Duodenal mucosa (tissue), 2 donors: ENCODE measurements at regions not wholly inside any gene's neighbourhood (a gene's known extent, or its start where the extent isn't known, plus 50 kb on each side); places are given as distances from the start of the nearest gene placed in this dataset.

Source experiments
- H3K27ac ChIP-seq: one replicate; pipeline ENCODE4 v1.7.0; 2013; ENCODE audit warnings: low read depth, low read length
- H3K27me3 ChIP-seq, 2 donors: one replicate each; pipeline ENCODE4 v1.7.0; 2013; ENCODE audit warnings: low read length in 2 of 2, control low read depth in 1 of 2; ENCODE audit not compliant: insufficient read depth in 2 of 2, control insufficient read depth in 1 of 2
- H3K36me3 ChIP-seq, 2 donors: one replicate each; pipeline ENCODE4 v1.7.0; 2013; ENCODE audit warnings: low read length in 2 of 2, control low read depth in 1 of 2; ENCODE audit not compliant: insufficient read depth in 2 of 2, control insufficient read depth in 1 of 2
- H3K4me1 ChIP-seq, 2 donors: one replicate each; pipeline ENCODE4 v1.7.0; 2013; ENCODE audit warnings: low read length in 2 of 2, control low read depth in 1 of 2; ENCODE audit not compliant: insufficient read depth in 2 of 2, control insufficient read depth in 1 of 2
- H3K4me3 ChIP-seq, 2 donors: one replicate each; pipeline ENCODE4 v1.7.0; 2013; ENCODE audit warnings: low read length in 2 of 2, low read depth in 1 of 2
- H3K9ac ChIP-seq, 2 donors: one replicate each; pipeline ENCODE4 v1.7.0; 2013; ENCODE audit warnings: low read length in 2 of 2, low read depth in 1 of 2
- H3K9me3 ChIP-seq, 2 donors: one replicate each; pipeline ENCODE4 v1.7.0; 2013; ENCODE audit warnings: low read length in 2 of 2, control low read depth in 1 of 2; ENCODE audit not compliant: control insufficient read depth in 1 of 2

GRCh38 chrX:69097451-69098236 lies 67.6 kb downstream of the PJA1 start:
- Histone ChIP-seq H3K9ac (no peak overlapping the region), H3K36me3 (no peaks in the 10 kb centered on the region), H3K27ac (no peak overlapping the region), H3K9me3 (no peaks in the 10 kb centered on the region), H3K4me1 (no peaks in the 10 kb centered on the region), H3K27me3 (no peaks in the 10 kb centered on the region), H3K4me3 (no peak overlapping the region)

GRCh38 chrX:69096963-69097362 lies 68.3 kb downstream of the PJA1 start:
- no peaks in the 10 kb centered on the region for H3K9me3 ChIP-seq
- H3K4me1 ChIP-seq = no peaks in the 10 kb centered on the region
- no peaks in the 10 kb centered on the region for H3K36me3 ChIP-seq
- no peak overlapping the region for H3K9ac ChIP-seq
- H3K4me3 ChIP-seq = no peak overlapping the region
- no peak overlapping the region for H3K27ac ChIP-seq
- H3K27me3 ChIP-seq = no peaks in the 10 kb centered on the region

GRCh38 chrX:69094977-69095669 lies 70.1 kb downstream of the PJA1 start:
- no peaks in the 10 kb centered on the region for H3K27me3 ChIP-seq
- no peak overlapping the region for H3K4me3 ChIP-seq
- H3K9me3 ChIP-seq = no peaks in the 10 kb centered on the region
- no peak overlapping the region for H3K27ac ChIP-seq
- H3K9ac ChIP-seq = no peak overlapping the region
- H3K36me3 ChIP-seq = no peaks in the 10 kb centered on the region
- no peaks in the 10 kb centered on the region for H3K4me1 ChIP-seq

GRCh38 chrX:69093960-69094871 lies 71.0 kb downstream of the PJA1 start:
- Histone ChIP-seq H3K9ac (no peak overlapping the region), H3K4me3 (no peak overlapping the region), H3K4me1 (no peaks in the 10 kb centered on the region), H3K27ac (no peak overlapping the region), H3K36me3 (no peaks in the 10 kb centered on the region), H3K9me3 (no peaks in the 10 kb centered on the region), H3K27me3 (no peaks in the 10 kb centered on the region)

GRCh38 chrX:69090022-69090421 lies 75.2 kb downstream of the PJA1 start:
- H3K9ac ChIP-seq = no peak overlapping the region
- no peaks in the 10 kb centered on the region for H3K4me1 ChIP-seq
- H3K27me3 ChIP-seq = no peaks in the 10 kb centered on the region
- H3K9me3 ChIP-seq = no peaks in the 10 kb centered on the region
- H3K27ac ChIP-seq = no peak overlapping the region
- no peak overlapping the region for H3K4me3 ChIP-seq
- H3K36me3 ChIP-seq = no peaks in the 10 kb centered on the region

- H3K4me3 ChIP-seq = no peak overlapping the region
- H3K27ac ChIP-seq = no peak overlapping the region
- no peaks in the 10 kb centered on the region for H3K27me3 ChIP-seq
- no peak overlapping the region for H3K9ac ChIP-seq
- no peaks in the 10 kb centered on the region for H3K36me3 ChIP-seq
- H3K4me1 ChIP-seq = no peaks in the 10 kb centered on the region
- no peaks in the 10 kb centered on the region for H3K9me3 ChIP-seq
Measured at GRCh38 chrX:69089203-69089602, 76.0 kb downstream of the PJA1 start.

GRCh38 chrX:69088171-69088938 lies 76.9 kb downstream of the PJA1 start:
- Histone ChIP-seq H3K9me3 (no peaks in the 10 kb centered on the region), H3K4me3 (no peak overlapping the region), H3K4me1 (no peaks in the 10 kb centered on the region), H3K36me3 (no peaks in the 10 kb centered on the region), H3K9ac (no peak overlapping the region), H3K27me3 (no peaks in the 10 kb centered on the region), H3K27ac (no peak overlapping the region)

- no peaks in the 10 kb centered on the region for H3K27me3 ChIP-seq
- H3K36me3 ChIP-seq = no peaks in the 10 kb centered on the region
- H3K9me3 ChIP-seq = no peaks in the 10 kb centered on the region
- H3K27ac ChIP-seq = no peak overlapping the region
- H3K4me1 ChIP-seq = no peaks in the 10 kb centered on the region
- H3K9ac ChIP-seq = no peak overlapping the region
- H3K4me3 ChIP-seq = no peak overlapping the region
Measured at GRCh38 chrX:69085826-69086225, 79.4 kb downstream of the PJA1 start.

- Histone ChIP-seq H3K9me3 (no peaks in the 10 kb centered on the region), H3K4me3 (no peak overlapping the region), H3K27me3 (no peaks in the 10 kb centered on the region), H3K4me1 (no peaks in the 10 kb centered on the region), H3K27ac (no peak overlapping the region), H3K36me3 (no peaks in the 10 kb centered on the region), H3K9ac (no peak overlapping the region)
Measured at GRCh38 chrX:69085151-69085550, 80.1 kb downstream of the PJA1 start.
